Neural crest cell (in vitro differentiated cells): ENCODE measurements at regions not wholly inside any gene's neighbourhood (a gene's known extent, or its start where the extent isn't known, plus 50 kb on each side); places are given as distances from the start of the nearest gene placed in this dataset.

Experiments
- DNase-seq: peaks from one replicate; pipeline ENCODE4 v3.0.0; 2021; ENCODE audit warnings: low read depth, mixed read lengths, low spot score
- H3K27ac Mint-ChIP-seq: one replicate; pipeline ENCODE4 v1.8.0; 2021; ENCODE audit warnings: mild to moderate bottlenecking, mixed read lengths; ENCODE audit not compliant: unreplicated experiment
- H3K27me3 Mint-ChIP-seq: 2 replicates; pipeline ENCODE4 v1.8.0; 2021; ENCODE audit warnings: low read depth, mild to moderate bottlenecking, mixed read lengths
- H3K36me3 Mint-ChIP-seq: 2 replicates; pipeline ENCODE4 v1.8.0; 2021; ENCODE audit warnings: low read depth, mild to moderate bottlenecking, mixed read lengths
- H3K4me1 Mint-ChIP-seq: 2 replicates; pipeline ENCODE4 v1.8.0; 2021; ENCODE audit warnings: mixed read lengths
- H3K4me3 Mint-ChIP-seq: one replicate; pipeline ENCODE4 v1.8.0; 2021; ENCODE audit warnings: mild to moderate bottlenecking, mixed read lengths
- H3K9me3 Mint-ChIP-seq: 2 replicates; pipeline ENCODE4 v1.8.0; 2021; ENCODE audit warnings: mixed read lengths
- CTCF ChIP-seq: fragments of 200-600 bp; sonication (generic); conservative IDR thresholded peaks from 2 replicates; pipeline ENCODE4 v1.5.0; 2021; ENCODE audit warnings: antibody characterized with exemption, mild to moderate bottlenecking

GRCh38 chr5:148950471-148950863 lies 112.4 kb downstream of the SH3TC2 start:
- Mint-ChIP-seq H3K4me3 (no peak overlapping the region), H3K27ac (no peak overlapping the region), H3K9me3 (no peaks in the 10 kb centered on the region), H3K27me3 (no peaks in the 10 kb centered on the region), H3K4me1 (peaks cover 8% of the 10 kb centered on the region), H3K36me3 (no peaks in the 10 kb centered on the region)
- no peak for TF ChIP-seq CTCF
- DNase-seq: no peak

- DNase-seq: no peak
- Mint-ChIP-seq H3K27me3 (no peaks in the 10 kb centered on the region), H3K36me3 (no peaks in the 10 kb centered on the region), H3K27ac (no peak overlapping the region), H3K4me1 (peaks cover 8% of the 10 kb centered on the region), H3K9me3 (no peaks in the 10 kb centered on the region), H3K4me3 (no peak overlapping the region)
- no peak for TF ChIP-seq CTCF
Observed at GRCh38 chr5:148950892-148951291, 112.0 kb downstream of the SH3TC2 start.

GRCh38 chr5:148951612-148952011 lies 111.2 kb downstream of the SH3TC2 start:
- H3K27me3 Mint-ChIP-seq: no peaks in the 10 kb centered on the region
- no peak overlapping the region for H3K4me3 Mint-ChIP-seq
- DNase-seq: no peak
- H3K27ac Mint-ChIP-seq: no peak overlapping the region
- peaks cover 8% of the 10 kb centered on the region for H3K4me1 Mint-ChIP-seq
- no peaks in the 10 kb centered on the region for H3K36me3 Mint-ChIP-seq
- TF ChIP-seq CTCF: no peak
- H3K9me3 Mint-ChIP-seq: no peaks in the 10 kb centered on the region

- Mint-ChIP-seq H3K36me3 (no peaks in the 10 kb centered on the region), H3K27me3 (no peaks in the 10 kb centered on the region), H3K4me3 (no peak overlapping the region), H3K9me3 (no peaks in the 10 kb centered on the region), H3K27ac (no peak overlapping the region), H3K4me1 (peaks cover 8% of the 10 kb centered on the region)
- no peak for DNase-seq
- no peak for TF ChIP-seq CTCF
Observed at GRCh38 chr5:148952097-148952867, 110.6 kb downstream of the SH3TC2 start.

- H3K4me3 Mint-ChIP-seq: no peak overlapping the region
Observed at GRCh38 chr5:148953711-148954110, 109.2 kb downstream of the SH3TC2 start.

More at GRCh38 chr5:148953711-148954110, 109.2 kb downstream of the SH3TC2 start:
- no peak overlapping the region for H3K27ac Mint-ChIP-seq
- no peak for TF ChIP-seq CTCF
- H3K4me1 Mint-ChIP-seq: peaks cover 8% of the 10 kb centered on the region
- H3K9me3 Mint-ChIP-seq: no peaks in the 10 kb centered on the region
- no peaks in the 10 kb centered on the region for H3K27me3 Mint-ChIP-seq
- no peak for DNase-seq
- H3K36me3 Mint-ChIP-seq: no peaks in the 10 kb centered on the region
